HG03558 (cell line): ENCODE measurements at regions not wholly inside any gene's neighbourhood (a gene's known extent, or its start where the extent isn't known, plus 50 kb on each side); places are given as distances from the start of the nearest gene placed in this dataset.
A peak's percentile ranks its signal among the peaks of the same experiment; 100 is the strongest.

Experiments used
- ATAC-seq: cut with Tn5 transposase; IDR thresholded peaks from one replicate; pipeline ENCODE4 v1.9.1; 2021; ENCODE audit warnings: moderate number of reproducible peaks; ENCODE audit not compliant: unreplicated experiment; ENCODE audit errors: extremely low read depth

DNA sequence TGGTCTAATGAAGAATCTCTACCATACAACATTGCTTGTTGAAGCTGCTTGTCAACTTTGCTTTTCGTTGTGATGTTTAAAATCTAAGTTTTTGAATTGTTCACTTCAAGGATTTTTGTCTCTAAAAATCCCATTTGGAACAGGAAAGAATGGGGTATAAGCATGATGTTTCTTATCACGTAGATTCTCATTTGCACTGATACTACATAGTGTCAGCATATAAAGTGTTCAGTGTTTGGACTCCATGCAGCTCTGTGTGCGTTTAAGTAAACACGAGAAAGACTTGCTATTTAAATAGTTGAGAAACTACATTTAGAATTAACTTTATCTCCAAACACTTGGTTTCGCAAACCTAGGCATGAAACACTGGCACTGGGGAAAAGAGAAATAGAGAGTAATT, 452.5 kb downstream of the NKX6-1 start:
- ATAC-seq = no peak

DNA sequence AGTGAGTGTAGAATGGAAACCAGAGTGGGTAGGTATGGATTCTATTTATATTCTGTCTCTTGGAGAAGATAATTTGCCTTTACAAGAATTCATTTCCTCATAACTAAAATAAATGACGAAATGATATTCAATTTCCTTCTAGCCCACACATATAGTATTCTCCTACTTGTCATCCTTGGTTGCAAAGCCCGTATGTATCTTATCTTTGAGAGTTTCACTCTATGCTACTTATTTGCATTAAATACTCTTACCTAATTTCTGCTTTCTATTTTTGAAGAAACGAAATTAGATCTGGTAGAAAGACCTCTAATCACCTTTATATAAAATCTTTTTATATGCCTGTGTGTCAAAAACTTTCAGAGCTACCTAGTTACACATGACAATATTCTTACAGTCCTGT, 457.7 kb downstream of the NKX6-1 start:
- ATAC-seq = no peak

DNA sequence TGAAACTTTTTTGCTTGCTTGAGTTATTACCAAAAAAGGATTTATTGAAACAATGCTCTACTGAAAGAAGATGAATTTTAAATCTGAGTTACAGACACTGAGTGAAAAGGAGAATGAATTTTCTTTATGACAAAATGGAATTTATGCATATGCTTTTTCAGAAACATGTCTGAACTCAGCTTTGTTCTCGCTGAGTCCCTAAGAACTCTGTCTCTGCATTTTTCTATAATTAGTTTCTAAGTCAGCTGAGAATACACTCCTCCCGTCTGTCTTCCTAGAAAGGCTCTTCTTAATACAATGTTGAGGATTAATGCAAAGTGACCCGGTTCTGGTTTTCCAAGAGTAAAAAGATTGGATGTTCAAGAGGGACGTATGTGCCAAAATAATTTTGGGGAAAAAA, 463.5 kb downstream of the NKX6-1 start:
- ATAC-seq = no peak

DNA sequence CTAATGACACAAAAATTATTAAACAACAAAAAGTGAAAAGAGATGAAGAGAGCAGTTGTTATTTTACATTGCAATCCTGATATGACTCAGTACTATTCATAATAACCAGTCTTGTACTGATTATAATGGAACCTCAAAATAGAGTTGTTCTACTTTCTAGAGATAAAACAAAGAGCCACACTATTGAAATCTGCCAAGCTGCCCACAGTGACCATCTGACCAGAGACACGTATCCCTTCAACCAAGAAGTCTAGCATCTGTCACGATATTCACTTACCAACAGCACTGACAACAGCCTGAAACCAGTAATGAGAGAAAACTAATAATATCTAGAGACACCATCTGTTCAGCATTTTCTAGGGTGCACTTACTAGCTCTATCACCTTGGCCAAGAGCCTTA, 466.7 kb downstream of the NKX6-1 start:
- peak; percentile 77 for ATAC-seq

DNA sequence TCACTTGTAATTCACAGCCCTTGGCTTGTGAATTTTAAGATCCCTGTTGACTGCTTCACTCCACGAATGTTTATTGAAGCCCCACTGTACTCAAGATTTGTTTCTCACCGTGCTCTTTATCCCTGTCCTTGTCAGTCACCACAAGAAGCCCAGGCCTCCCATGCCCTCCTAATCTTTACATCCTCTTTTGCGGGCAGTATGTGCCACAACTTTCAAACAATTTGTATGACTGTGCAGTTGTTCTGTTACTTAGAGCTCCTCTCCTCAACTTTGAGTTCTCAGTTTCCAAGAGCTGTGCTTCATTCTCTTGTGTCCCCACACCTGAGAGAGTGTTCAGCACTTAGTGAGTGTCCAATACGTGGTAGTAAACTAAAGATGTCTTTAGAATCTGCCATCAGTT, 467.7 kb downstream of the NKX6-1 start:
- no peak for ATAC-seq

DNA sequence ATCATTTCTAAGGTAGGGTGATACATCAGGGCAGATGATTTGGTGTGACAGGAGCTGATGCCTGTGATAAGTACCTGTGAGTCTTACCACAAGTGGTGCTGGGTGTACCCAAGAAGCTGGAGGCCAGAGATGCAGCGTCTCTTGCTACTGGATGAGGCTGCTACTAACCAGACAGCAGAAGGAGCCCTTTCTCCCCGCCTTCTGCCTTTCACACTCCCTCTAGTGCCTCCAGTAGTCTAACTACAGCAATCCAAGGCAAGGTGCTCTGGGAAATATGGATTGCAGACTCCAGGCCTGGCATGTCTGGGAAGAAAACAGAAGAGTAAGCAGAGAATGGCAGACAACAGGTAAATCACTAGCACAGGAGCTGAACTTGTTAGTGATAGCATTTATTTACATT, 470.8 kb downstream of the NKX6-1 start:
- ATAC-seq = no peak

DNA sequence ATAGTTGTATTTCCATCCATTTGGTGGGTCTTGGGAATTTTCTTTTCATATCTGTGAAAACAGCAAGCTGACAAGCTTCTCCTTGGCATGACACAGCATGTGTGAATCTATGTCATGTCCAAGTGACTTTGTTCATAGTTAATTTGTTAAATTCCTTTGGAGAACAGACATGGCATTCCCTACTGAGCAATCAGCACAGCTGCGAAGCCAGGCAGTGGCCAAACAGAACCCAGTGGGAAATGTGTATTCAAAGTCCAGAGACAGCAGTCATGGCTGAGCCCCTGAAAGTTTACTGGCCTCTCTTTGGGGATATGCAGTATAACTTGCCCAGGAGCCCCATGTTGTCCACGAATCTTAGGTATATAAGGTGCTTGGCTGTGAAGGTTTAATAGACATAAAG, 474.7 kb downstream of the NKX6-1 start:
- no peak for ATAC-seq

DNA sequence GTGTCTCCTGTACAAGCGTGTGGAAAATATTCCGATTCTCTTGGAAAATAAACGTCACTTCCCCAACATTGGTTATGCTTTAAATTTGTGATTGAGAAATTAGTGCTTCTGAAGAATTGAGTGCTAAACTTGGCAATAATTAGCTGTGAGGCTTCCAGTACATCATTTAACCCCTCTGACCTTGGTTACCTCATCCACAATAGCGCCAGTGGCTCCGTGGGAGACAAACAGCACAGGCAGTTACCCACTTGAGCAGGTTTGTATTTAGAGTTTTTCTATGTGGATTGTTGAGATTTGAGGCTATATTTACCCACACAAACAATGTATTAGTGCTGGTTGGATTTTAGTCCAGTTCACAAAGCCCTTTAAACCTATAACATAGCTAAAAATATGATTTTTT, 476.5 kb downstream of the NKX6-1 start:
- no peak for ATAC-seq

DNA sequence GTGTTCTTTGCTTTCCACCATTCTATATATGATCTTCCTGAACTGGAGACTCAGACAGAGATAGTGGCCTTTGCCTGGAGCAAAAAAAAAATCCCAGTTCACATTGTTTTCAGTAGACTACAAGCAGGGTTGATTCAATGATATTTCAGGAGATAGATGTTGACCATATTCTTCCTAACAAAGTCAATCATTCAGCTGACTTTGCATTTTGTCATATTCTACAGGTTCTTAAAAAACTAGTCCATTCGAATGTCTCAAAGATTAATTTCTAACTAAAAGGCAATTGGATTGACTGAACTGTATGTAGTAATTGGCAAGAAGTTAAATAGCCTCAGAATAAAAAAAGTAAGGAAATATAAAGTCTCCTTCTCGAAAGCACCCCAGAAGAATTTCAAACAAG, 479.5 kb downstream of the NKX6-1 start:
- ATAC-seq = no peak

DNA sequence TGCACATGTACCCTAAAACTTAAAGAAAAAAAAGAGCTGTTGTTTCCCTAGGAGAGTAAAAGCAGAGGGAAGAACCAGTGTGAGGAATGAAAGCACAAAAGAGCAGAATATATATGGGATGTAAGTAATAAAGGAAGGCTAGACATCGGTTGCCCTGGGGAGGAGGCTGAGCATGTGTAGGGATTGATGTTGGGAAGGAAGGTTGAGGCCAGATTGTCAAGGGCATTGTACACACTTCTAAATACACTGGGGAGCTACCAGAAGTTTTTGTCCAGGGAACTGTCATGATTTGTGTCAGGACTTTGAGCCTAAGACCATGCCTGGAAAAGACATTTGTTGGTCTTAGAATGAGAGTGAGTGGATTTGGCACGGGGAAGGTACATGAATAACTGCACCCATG, 467.1 kb downstream of the GPAT3 start:
- ATAC-seq = no peak

DNA sequence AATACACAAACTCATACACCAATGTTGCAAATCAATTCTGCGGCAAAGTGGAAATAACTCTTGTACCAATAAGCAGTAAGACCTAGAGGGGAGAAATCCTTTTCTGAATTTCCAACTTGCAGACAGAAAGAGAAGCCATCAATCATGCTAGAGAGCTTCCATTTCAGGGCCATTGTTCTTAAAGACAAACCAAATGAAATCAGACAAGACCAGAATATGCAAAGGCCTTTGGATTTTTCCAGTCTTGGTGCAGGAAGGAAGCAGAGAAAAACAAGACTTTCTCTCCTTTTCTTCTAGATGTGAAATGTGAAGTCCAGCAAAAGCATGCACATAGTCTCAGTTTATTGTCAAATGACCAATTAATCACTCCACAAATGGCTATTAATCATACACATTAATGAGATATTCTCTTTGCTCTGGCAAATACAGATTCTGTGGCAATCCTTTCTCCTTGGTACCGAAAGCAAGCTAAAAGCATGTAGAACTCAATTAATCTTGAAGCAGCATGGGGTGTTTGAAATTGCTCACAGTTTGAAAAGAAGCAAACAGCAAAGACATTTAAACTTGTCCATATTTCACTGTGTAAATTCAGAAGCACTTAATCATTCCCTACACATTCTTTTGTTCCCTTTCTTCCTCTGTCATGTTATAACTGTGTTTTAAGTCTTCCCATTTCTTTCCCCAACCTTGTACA, 466.1 kb downstream of the GPAT3 start:
- no peak for ATAC-seq

DNA sequence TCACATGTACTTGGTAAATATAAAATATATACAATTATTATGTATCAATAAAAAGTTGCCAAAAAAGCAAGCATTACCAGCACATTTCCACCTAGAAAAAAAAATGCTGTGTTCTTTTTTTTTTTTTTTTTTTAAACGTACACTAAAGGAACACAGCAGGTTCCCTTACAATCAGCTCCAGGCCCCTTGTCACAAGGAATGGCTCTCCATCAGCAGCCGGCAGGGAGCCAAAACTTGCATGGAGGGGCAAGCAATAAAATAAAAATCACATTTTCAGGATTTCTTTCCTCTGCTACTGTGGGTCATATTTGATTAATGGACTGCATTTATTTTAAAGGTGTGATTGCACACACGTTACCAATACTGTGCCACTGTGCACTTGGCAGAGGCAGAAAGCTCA, 460.3 kb downstream of the GPAT3 start:
- no peak for ATAC-seq

DNA sequence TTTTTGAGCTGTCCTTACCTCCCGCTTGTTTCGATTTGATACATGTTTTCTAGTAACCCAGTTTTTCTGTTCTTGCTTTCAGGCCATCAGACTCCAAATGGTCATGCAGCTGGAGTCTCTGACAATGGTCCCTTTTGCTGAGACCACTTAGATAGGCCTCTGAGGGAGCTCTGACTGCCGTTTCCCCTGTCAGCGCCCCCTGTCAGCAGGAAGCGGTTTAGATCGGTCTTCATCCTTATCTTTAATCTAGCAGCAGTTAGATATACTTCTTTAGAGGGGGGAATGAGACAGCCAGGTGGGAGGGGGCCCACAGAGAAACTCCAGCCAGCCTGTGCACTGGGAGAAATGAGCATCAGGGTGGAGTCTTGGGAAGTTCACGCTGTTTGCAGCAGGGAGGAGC, 457.9 kb downstream of the GPAT3 start:
- no peak for ATAC-seq

DNA sequence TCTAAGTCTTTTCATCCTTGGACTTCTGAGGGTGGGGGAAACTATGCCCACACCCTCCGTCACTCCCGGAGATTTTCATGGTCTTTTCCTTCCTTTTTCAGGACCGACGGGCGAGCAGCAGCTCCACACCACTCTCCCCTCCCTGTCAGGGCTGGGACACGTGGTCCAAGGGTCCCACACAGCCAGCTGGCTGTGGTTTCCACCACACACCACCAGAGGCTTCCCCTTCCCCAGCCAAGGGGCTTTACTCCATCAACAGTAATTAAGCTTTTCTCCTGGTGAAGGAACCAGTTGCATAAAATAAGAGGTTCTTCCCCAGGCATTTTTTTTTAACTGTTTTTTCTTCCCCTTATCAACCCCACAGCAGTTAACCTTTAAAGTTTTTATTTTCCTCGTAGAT, 453.9 kb downstream of the GPAT3 start:
- no peak for ATAC-seq

DNA sequence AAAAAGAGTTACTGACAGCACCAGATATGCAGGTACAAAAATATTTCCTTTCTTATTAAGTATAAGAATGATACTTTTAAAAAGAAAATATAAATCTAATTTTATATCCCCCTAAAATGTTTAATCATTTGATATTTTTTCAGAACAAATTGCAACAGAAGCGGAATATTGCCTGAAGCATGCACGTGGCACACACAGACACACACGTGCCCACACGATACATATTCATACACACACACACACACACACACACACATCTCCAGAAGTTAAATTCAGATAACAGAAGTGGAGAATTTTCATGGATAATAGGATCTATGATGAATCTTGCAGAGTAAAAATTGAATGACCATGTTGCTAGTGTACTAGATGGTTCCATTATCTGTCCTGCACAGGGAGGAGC, 445.2 kb downstream of the GPAT3 start:
- no peak for ATAC-seq

DNA sequence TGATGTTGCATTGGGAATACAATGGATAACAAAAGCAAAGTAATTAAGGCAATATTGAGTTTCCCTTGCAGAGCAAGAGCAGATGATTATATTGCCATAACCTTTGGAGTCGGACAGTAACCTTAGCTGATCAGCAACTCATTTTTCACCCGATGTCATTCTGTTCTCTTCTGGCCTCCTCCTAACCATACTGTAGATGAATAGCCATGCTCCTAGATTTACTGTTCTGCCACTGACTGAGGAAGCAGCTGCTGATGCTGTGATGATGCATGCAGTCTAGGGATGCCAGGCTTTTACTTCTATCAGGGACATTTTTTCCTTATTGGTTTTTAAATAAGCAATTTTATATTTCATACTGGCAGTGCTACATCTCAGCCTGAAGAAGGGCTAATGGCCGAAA, 443.9 kb downstream of the GPAT3 start:
- no peak for ATAC-seq

DNA sequence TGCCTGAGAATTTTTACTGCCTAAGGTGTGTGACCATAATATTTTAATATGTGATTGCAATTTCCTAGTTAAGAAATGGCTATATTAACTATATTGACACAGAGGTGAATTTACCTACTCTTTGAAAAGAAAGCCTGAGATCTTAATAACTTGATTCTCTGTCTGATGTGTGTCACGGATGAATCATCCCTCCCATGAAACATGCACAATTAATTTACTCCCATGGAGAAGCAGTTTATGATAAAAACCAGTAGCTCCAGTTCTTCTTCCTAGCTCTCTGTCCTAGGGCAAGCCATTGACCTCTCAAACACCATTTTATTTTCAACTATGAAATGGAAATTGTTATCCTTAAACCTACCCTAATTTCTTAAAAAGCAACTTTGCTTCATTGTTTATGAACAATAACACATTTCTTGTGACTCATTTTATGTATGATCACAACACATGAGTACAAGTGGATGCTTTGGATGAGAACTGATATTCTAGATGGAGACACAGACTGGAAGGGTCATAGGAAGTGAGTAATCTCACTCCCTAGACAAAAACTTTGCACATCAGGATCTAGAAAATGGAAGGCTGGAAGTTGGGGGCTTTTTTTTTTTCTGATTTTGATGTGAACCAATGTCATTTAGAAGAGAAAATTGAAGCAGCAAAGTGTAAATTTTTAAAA, 438.3 kb downstream of the GPAT3 start:
- ATAC-seq = no peak

DNA sequence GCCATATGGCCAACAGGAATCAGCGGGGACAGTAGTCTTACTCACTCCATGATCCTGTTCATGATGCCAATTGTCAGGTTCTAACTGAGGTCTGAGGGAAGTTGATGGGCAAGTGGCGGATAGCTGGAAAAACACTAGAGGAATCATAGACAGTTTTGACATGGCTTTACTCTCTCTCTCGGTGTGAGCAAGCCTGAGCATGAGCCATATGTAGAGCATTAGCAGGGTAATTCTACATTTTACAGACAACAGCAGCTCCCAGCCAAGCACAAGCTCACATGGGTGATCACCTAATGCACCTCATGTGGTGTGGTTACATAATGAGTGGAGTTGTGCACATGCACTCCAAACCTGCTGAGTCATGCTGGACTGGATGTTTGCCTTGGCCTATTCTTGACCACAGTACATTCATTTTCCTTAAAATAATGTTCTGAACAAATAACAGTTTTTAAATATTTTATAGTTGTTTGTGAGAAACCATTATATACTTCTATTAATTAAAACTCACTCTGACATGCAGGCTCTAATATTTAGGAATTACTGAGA, 429.2 kb downstream of the GPAT3 start:
- no peak for ATAC-seq

DNA sequence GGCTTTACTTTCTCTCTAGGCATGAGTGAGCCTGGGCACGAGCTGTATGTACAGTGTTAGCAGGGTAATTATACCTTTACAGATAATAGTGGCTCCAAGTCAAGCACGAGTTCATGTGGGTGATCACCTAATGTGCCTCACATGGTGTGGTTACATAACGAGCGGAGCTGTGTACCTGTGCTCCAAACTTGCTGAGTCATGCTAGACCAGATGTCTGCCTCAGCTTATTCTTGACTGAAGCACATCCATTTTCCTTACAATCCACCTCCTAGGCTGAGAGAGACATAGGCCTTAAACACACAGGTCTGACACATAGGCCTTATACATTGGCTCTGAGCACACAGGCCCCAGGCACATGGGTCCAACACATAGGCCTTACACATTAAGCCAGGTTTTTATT, 426.6 kb downstream of the GPAT3 start:
- no peak for ATAC-seq

DNA sequence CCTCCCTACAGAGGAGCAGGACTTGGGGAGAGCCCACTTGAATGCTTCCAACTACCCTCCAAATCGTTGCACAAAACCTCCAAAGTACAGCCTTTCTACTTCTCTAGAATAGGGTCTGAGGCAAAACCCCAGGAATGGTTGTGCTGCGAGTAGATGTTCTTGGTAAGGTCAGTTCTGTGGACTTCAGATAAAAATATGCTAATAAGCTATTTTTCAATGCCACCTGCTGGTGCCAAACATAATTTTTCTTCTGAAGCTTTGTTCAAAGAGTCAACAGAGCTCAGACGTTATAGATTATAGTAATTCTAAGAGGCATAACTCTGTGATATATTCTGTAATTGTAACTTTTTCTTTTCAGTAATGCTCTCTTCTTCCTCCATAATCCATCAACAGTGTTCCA, 425.7 kb downstream of the GPAT3 start:
- ATAC-seq = no peak

DNA sequence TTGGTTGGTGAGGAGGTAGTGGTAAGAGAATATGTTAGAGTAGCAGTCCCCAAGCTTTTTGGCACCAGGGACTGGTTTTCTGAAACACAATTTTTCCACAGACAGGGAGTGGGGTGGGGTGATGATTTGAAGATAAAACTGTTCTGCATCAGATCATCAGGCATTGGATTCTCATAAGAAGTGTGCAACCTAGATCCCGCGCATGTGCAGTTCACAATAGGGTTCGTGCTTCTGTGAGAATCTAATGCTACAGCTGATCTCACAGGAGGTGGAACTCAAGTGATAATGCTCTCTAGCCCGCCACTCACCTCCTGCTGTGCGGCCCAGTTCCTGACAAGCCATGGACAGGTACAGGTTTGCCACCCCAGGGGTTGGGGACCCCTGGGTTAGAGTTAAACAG, 423.3 kb downstream of the GPAT3 start:
- no peak for ATAC-seq

DNA sequence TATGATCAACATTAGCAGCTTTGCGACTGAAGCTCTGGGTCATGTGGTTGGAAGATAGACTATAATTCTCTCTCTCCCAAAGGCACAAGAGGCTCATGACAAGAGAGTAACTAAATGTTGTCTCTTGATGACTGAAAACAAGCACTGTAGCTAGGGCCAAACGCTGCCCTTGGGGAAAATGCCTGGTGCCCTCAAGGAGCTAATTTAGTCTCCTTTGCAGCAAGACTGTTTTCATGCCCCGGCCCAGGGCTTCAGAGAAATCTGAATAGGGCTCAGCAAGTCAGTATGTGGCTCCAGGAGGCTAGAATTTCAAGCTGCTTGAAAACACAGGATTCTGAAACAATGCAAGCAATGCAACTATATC, 411.9 kb downstream of the GPAT3 start:
- ATAC-seq = no peak
